Glomerular visceral epithelial cell (primary cell): ENCODE measurements at regions not wholly inside any gene's neighbourhood (a gene's known extent, or its start where the extent isn't known, plus 50 kb on each side); places are given as distances from the start of the nearest gene placed in this dataset.

Experiments
- DNase-seq: peaks from one replicate; pipeline ENCODE4 v3.0.0-alpha.2; 2016; ENCODE audit errors: extremely low spot score

GRCh38 chr2:220916931-220917330, 655.2 kb downstream of the EPHA4 start:
- DNase-seq: peak; percentile 13

GRCh38 chr2:220930271-220931076, 641.6 kb downstream of the EPHA4 start:
- DNase-seq: no peak

GRCh38 chr2:220931491-220931890, 640.6 kb downstream of the EPHA4 start:
- no peak for DNase-seq

GRCh38 chr2:220932041-220932440, 640.1 kb downstream of the EPHA4 start:
- no peak for DNase-seq

- DNase-seq: no peak
Measured at GRCh38 chr2:220935789-220936321, 636.2 kb downstream of the EPHA4 start.

GRCh38 chr2:220936641-220937197, 635.4 kb downstream of the EPHA4 start:
- DNase-seq: no peak

GRCh38 chr2:220937245-220937644, 634.9 kb downstream of the EPHA4 start:
- DNase-seq: no peak

GRCh38 chr2:220940646-220941045, 631.5 kb downstream of the EPHA4 start:
- DNase-seq: no peak

- no peak for DNase-seq
Measured at GRCh38 chr2:220941683-220942082, 630.4 kb downstream of the EPHA4 start.

GRCh38 chr2:220946552-220946951, 625.6 kb downstream of the EPHA4 start:
- DNase-seq: no peak

GRCh38 chr2:220948579-220948978, 623.5 kb downstream of the EPHA4 start:
- no peak for DNase-seq

GRCh38 chr2:220949466-220949865, 622.6 kb downstream of the EPHA4 start:
- DNase-seq: no peak

- no peak for DNase-seq
Measured at GRCh38 chr2:220955776-220956175, 616.3 kb downstream of the EPHA4 start.

GRCh38 chr2:220956429-220956828, 615.7 kb downstream of the EPHA4 start:
- DNase-seq: no peak

- no peak for DNase-seq
Measured at GRCh38 chr2:220959391-220959802, 612.7 kb downstream of the EPHA4 start.

GRCh38 chr2:220961143-220961860, 610.8 kb downstream of the EPHA4 start:
- DNase-seq: no peak

- DNase-seq: no peak
Measured at GRCh38 chr2:220962556-220962955, 609.5 kb downstream of the EPHA4 start.

- DNase-seq: no peak
Measured at GRCh38 chr2:220963076-220963475, 609.0 kb downstream of the EPHA4 start.

- DNase-seq: no peak
Measured at GRCh38 chr2:220963930-220964329, 608.2 kb downstream of the EPHA4 start.

- DNase-seq: peak; percentile 92
Measured at GRCh38 chr2:220966636-220967035, 605.5 kb downstream of the EPHA4 start.

- no peak for DNase-seq
Measured at GRCh38 chr2:220969348-220969747, 602.8 kb downstream of the EPHA4 start.

GRCh38 chr2:220980966-220981675, 591.0 kb downstream of the EPHA4 start:
- no peak for DNase-seq
